ENCODE measurements at regions not wholly inside any gene's neighbourhood (a gene's known extent, or its start where the extent isn't known, plus 50 kb on each side); places are given as distances from the start of the nearest gene placed in this dataset.

- TF ChIP-seq EZH2 (IDR thresholded peaks at IDR 0.05; ENCODE audit: insufficient read depth, poor library complexity, severe bottlenecking) (no peak), EZH2phosphoT487 (IDR thresholded peaks at IDR 0.05; ENCODE audit: insufficient read depth, low read depth) (no peak)
These were observed 395.0 kb upstream of the NCAM2 start for GRCh38 chr21:20603236-20603635.
